GM23338 (cell line): ENCODE measurements at regions not wholly inside any gene's neighbourhood (a gene's known extent, or its start where the extent isn't known, plus 50 kb on each side); places are given as distances from the start of the nearest gene placed in this dataset.

ENCODE experiments used
- ATAC-seq: fragments of 200-7000 bp; cut with Tn5 transposase; 3 replicates; pipeline ENCODE4 v1.9.1; 2020
- DNase-seq: peaks from one replicate; pipeline ENCODE4 v3.0.0-alpha.2; 2015; ENCODE audit warnings: low spot score
- H2AFZ ChIP-seq: fragments of 200-600 bp; sonication (generic); 2 replicates; pipeline ENCODE4 v1.8.0; 2016; ENCODE audit warnings: antibody characterized with exemption, mild to moderate bottlenecking, moderate library complexity
- H3F3A ChIP-seq: fragments of 200-600 bp; sonication (generic); replicated peaks from 2 replicates; pipeline ENCODE4 v1.8.0; 2017; ENCODE audit warnings: antibody characterized with exemption, mixed run types, low read depth
- H3K27ac ChIP-seq: fragments of 200-600 bp; sonication (generic); 2 replicates; pipeline ENCODE4 v1.6.1; 2016; ENCODE audit warnings: low read depth
- H3K27me3 ChIP-seq: fragments of 200-600 bp; sonication (generic); 2 replicates; pipeline ENCODE4 v1.8.0; 2016; ENCODE audit warnings: mild to moderate bottlenecking, mixed run types, moderate library complexity; ENCODE audit not compliant: insufficient read depth
- H3K36me3 ChIP-seq: fragments of 200-600 bp; sonication (generic); 2 replicates; pipeline ENCODE4 v1.8.0; 2016; ENCODE audit warnings: mild to moderate bottlenecking; ENCODE audit not compliant: insufficient read depth
- H3K4me1 ChIP-seq: fragments of 200-600 bp; sonication (generic); 2 replicates; pipeline ENCODE4 v1.8.0; 2016; ENCODE audit warnings: mild to moderate bottlenecking, moderate library complexity; ENCODE audit not compliant: insufficient read depth
- H3K4me2 ChIP-seq: fragments of 200-600 bp; sonication (generic); 2 replicates; pipeline ENCODE4 v1.7.1; 2017; ENCODE audit warnings: mixed run types
- H3K4me3 ChIP-seq: fragments of 200-600 bp; sonication (generic); 2 replicates; pipeline ENCODE4 v1.6.1; 2016; ENCODE audit warnings: mixed run types
- H3K79me2 ChIP-seq: fragments of 200-600 bp; sonication (generic); replicated peaks from 2 replicates; pipeline ENCODE4 v1.8.0; 2017; ENCODE audit warnings: mild to moderate bottlenecking; ENCODE audit not compliant: insufficient read depth
- H3K9me2 ChIP-seq: fragments of 200-600 bp; sonication (generic); 2 replicates; pipeline ENCODE4 v1.8.0; 2017; ENCODE audit not compliant: insufficient read depth
- H4K20me1 ChIP-seq: fragments of 200-600 bp; sonication (generic); replicated peaks from 2 replicates; pipeline ENCODE4 v1.8.0; 2017; ENCODE audit warnings: mild to moderate bottlenecking; ENCODE audit not compliant: insufficient read depth
- H3K27ac Mint-ChIP-seq: 2 replicates; pipeline ENCODE4 v1.8.0; 2020; ENCODE audit warnings: inconsistent platforms, mild to moderate bottlenecking, moderate library complexity, mixed read lengths
- H3K27me3 Mint-ChIP-seq: 3 replicates; pipeline ENCODE4 v1.8.0; 2022; ENCODE audit warnings: low read depth, mild to moderate bottlenecking, moderate library complexity, mixed read lengths, inconsistent platforms; ENCODE audit not compliant: insufficient read depth, poor library complexity
- H3K36me3 Mint-ChIP-seq: 3 replicates; pipeline ENCODE4 v1.8.0; 2021; ENCODE audit warnings: low read depth, mild to moderate bottlenecking, inconsistent platforms, moderate library complexity, mixed read lengths
- H3K4me1 Mint-ChIP-seq: 3 replicates; pipeline ENCODE4 v1.8.0; 2020; ENCODE audit warnings: mild to moderate bottlenecking, inconsistent platforms, mixed read lengths
- H3K4me3 Mint-ChIP-seq: 3 replicates; pipeline ENCODE4 v1.8.0; 2021; ENCODE audit warnings: moderate library complexity, mild to moderate bottlenecking, inconsistent platforms, mixed read lengths
- H3K9me3 Mint-ChIP-seq: 3 replicates; pipeline ENCODE4 v1.8.0; 2020; ENCODE audit warnings: moderate library complexity, mild to moderate bottlenecking, inconsistent platforms, mixed read lengths
- CREB1 ChIP-seq: fragments of 250-450 bp; sonication (Bioruptor Pico); IDR thresholded peaks from 2 replicates; pipeline ENCODE4 v1.5.0; 2020; ENCODE audit warnings: low read depth, mild to moderate bottlenecking, moderate library complexity
- ETS1 ChIP-seq: IDR thresholded peaks from 2 replicates; pipeline ENCODE4 v1.6.1; 2016; ENCODE audit warnings: antibody characterized with exemption
- EZH2 ChIP-seq: fragments of 200-600 bp; sonication (generic); IDR thresholded peaks from one replicate; pipeline ENCODE4 v1.8.0; 2017; ENCODE audit warnings: antibody characterized with exemption, mild to moderate bottlenecking, low read depth; ENCODE audit not compliant: unreplicated experiment
- EZH2phosphoT487 ChIP-seq: fragments of 200-600 bp; sonication (generic); IDR thresholded peaks from one replicate; pipeline ENCODE4 v1.8.1; 2018; ENCODE audit warnings: antibody characterized with exemption; ENCODE audit not compliant: unreplicated experiment
- JUNB ChIP-seq: IDR thresholded peaks from one replicate; pipeline ENCODE4 v1.6.1; 2016; ENCODE audit warnings: antibody characterized with exemption; ENCODE audit not compliant: unreplicated experiment
- NANOG ChIP-seq: IDR thresholded peaks from 2 replicates; pipeline ENCODE4 v1.6.1; 2016; ENCODE audit warnings: antibody characterized with exemption, borderline replicate concordance
- POLR2AphosphoS5 ChIP-seq: IDR thresholded peaks from 2 replicates; pipeline ENCODE4 v1.6.1; 2016; ENCODE audit warnings: antibody characterized with exemption, low read depth
- STAT1 ChIP-seq: IDR thresholded peaks from one replicate; pipeline ENCODE4 v1.6.1; 2016; ENCODE audit warnings: antibody characterized with exemption; ENCODE audit not compliant: unreplicated experiment
- ZNF114 ChIP-seq: fragments of 250-450 bp; sonication (Bioruptor Pico); IDR thresholded peaks from 2 replicates; pipeline ENCODE4 v1.5.0; 2020; ENCODE audit warnings: mild to moderate bottlenecking, moderate library complexity
- ZNF331 ChIP-seq: fragments of 250-450 bp; sonication (Bioruptor Pico); IDR thresholded peaks from 2 replicates; pipeline ENCODE4 v1.5.0; 2020; ENCODE audit warnings: low read depth, mild to moderate bottlenecking, moderate library complexity
- ZNF462 ChIP-seq: fragments of 250-450 bp; sonication (Bioruptor Pico); IDR thresholded peaks from 2 replicates; pipeline ENCODE4 v1.5.0; 2020; ENCODE audit warnings: mild to moderate bottlenecking, moderate library complexity
- TF ChIP-seq, protein P1 (sequence below): IDR thresholded peaks from one replicate; pipeline ENCODE4 v1.6.1; 2018; ENCODE audit warnings: antibody characterized with exemption; ENCODE audit not compliant: unreplicated experiment
- TF ChIP-seq, protein P2 (sequence below), 2 experiments: fragments of 200-600 bp in 1 of 2; sonication (generic) in 1 of 2; conservative IDR thresholded peaks; 2 replicates each; pipeline versions ENCODE4 v1.5.1 to v1.6.1; 2016 to 2017; ENCODE audit warnings: antibody characterized with exemption in 2 of 2, low read depth in 2 of 2, mild to moderate bottlenecking in 2 of 2, moderate library complexity in 1 of 2

DNA sequence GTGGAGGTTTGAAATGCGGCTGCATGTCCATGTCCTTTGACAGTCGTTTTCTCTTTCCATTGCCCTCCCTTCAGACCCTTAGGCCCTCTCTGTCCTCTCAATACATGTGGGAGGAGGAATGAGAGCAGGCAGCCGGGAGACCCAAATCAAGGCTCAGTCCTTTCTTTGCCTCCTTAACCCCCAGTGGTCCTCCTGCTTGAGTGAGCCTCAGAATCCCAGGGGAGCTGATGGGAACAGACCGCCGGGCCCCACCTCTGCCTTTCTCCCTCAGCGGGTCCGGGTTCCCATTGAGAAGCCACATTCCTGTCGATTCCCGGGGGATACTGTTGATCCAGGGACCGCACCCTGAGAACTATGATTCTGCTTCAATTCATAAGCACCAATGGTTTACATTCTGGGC is 77.9 kb upstream of the RFLNA start:
- Mint-ChIP-seq H3K4me3 (no peak overlapping the region), H3K27me3 (peaks cover 9% of the 10 kb centered on the region), H3K27ac (no peak overlapping the region), H3K9me3 (peaks cover 42% of the 10 kb centered on the region), H3K36me3 (peaks cover 13% of the 10 kb centered on the region), H3K4me1 (peaks cover 6% of the 10 kb centered on the region)
- H3F3A ChIP-seq, result peaks cover 4% of the 10 kb centered on the region; the same call in 1 of the 2 replicates
- DNase-seq, result peak; percentile 15
- peaks cover 12% of the 10 kb centered on the region; the same call in 1 of the 2 replicates for H3K4me1 ChIP-seq
- H3K4me2 ChIP-seq, result no peak overlapping the region
- ATAC-seq, result peak; percentile 39; the same call in 2 of the 3 replicates
- H2AFZ ChIP-seq, result no peak overlapping the region
- H3K27ac ChIP-seq, result no peak overlapping the region
- peaks cover 3% of the 10 kb centered on the region; the same call in 1 of the 2 replicates for H3K36me3 ChIP-seq
- no peaks in the 10 kb centered on the region for H4K20me1 ChIP-seq
- no peaks in the 10 kb centered on the region for H3K79me2 ChIP-seq
- TF ChIP-seq EZH2 (no peak), STAT1 (no peak), ETS1 (no peak), ZNF462 (no peak), JUNB (no peak), NANOG (no peak), EZH2phosphoT487 (no peak), ZNF331 (CRISPR knock-in tag) (no peak), CREB1 (CRISPR knock-in tag) (no peak), ZNF114 (no peak), POLR2AphosphoS5 (no peak)
- TF ChIP-seq, protein P1, sequence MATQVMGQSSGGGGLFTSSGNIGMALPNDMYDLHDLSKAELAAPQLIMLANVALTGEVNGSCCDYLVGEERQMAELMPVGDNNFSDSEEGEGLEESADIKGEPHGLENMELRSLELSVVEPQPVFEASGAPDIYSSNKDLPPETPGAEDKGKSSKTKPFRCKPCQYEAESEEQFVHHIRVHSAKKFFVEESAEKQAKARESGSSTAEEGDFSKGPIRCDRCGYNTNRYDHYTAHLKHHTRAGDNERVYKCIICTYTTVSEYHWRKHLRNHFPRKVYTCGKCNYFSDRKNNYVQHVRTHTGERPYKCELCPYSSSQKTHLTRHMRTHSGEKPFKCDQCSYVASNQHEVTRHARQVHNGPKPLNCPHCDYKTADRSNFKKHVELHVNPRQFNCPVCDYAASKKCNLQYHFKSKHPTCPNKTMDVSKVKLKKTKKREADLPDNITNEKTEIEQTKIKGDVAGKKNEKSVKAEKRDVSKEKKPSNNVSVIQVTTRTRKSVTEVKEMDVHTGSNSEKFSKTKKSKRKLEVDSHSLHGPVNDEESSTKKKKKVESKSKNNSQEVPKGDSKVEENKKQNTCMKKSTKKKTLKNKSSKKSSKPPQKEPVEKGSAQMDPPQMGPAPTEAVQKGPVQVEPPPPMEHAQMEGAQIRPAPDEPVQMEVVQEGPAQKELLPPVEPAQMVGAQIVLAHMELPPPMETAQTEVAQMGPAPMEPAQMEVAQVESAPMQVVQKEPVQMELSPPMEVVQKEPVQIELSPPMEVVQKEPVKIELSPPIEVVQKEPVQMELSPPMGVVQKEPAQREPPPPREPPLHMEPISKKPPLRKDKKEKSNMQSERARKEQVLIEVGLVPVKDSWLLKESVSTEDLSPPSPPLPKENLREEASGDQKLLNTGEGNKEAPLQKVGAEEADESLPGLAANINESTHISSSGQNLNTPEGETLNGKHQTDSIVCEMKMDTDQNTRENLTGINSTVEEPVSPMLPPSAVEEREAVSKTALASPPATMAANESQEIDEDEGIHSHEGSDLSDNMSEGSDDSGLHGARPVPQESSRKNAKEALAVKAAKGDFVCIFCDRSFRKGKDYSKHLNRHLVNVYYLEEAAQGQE, result no peak
- TF ChIP-seq, protein P2, sequence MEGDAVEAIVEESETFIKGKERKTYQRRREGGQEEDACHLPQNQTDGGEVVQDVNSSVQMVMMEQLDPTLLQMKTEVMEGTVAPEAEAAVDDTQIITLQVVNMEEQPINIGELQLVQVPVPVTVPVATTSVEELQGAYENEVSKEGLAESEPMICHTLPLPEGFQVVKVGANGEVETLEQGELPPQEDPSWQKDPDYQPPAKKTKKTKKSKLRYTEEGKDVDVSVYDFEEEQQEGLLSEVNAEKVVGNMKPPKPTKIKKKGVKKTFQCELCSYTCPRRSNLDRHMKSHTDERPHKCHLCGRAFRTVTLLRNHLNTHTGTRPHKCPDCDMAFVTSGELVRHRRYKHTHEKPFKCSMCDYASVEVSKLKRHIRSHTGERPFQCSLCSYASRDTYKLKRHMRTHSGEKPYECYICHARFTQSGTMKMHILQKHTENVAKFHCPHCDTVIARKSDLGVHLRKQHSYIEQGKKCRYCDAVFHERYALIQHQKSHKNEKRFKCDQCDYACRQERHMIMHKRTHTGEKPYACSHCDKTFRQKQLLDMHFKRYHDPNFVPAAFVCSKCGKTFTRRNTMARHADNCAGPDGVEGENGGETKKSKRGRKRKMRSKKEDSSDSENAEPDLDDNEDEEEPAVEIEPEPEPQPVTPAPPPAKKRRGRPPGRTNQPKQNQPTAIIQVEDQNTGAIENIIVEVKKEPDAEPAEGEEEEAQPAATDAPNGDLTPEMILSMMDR (conservative IDR thresholded peaks at IDR 0.05; ENCODE audit: low read depth in 2 of 2), result no peak
- no peak overlapping the region for H3K4me3 ChIP-seq
- no peaks in the 10 kb centered on the region for H3K9me2 ChIP-seq
- no peaks in the 10 kb centered on the region for H3K27me3 ChIP-seq
